Stimulated activated CD4-positive, alpha-beta T cell treated with anti-CD3 and anti-CD28 coated beads, Interleukin-4, amount 100 ng/mL, for 1 hour (primary cell): ENCODE measurements at regions not wholly inside any gene's neighbourhood (a gene's known extent, or its start where the extent isn't known, plus 50 kb on each side); places are given as distances from the start of the nearest gene placed in this dataset.

ENCODE experiments used
- DNase-seq: peaks from one replicate; pipeline ENCODE4 v3.0.0-alpha.2; 2020

DNA sequence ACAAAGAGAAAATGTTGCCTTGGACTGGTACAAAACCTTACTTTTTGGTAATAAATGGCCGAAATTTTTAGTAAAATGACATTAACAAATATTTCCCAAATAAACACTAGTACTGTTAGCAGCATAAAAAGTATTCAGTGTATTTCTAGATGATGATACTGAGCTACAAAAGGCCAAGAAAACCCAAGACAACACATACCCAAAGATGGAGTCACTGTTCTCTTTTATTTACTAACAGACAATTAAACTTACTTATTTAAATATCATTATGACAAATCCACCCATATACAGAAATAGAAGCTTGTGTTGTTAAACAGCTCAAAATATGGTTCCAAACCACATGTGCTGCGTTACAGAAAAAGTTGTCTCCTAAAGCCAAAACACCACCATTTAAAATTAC lies 239.9 kb downstream of the ZEB2 start:
- DNase-seq, result no peak

DNA sequence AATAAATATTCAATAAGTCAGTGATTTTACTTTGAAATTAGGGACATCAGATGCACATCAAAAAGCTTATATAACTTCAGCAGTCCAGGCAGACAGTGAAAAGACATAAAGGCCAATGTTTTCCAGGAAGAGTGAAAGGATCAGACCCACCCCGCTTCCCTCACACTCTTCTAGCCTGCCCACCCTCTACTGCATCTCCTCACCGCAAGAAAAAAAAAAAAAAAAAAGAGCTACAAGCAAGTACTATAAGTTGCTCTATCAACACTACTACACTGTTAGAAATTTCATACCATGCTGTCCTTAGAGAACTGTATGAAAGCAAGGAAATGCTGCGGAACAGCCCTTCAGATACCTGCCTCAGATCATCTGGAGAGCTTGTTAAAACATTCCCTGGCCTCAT lies 240.8 kb downstream of the ZEB2 start:
- no peak for DNase-seq

- DNase-seq, result no peak
These were observed 242.1 kb downstream of the ZEB2 start for GRCh38 chr2:144277622-144278354.

- no peak for DNase-seq
These were observed 244.6 kb downstream of the ZEB2 start for GRCh38 chr2:144275340-144275739.

DNA sequence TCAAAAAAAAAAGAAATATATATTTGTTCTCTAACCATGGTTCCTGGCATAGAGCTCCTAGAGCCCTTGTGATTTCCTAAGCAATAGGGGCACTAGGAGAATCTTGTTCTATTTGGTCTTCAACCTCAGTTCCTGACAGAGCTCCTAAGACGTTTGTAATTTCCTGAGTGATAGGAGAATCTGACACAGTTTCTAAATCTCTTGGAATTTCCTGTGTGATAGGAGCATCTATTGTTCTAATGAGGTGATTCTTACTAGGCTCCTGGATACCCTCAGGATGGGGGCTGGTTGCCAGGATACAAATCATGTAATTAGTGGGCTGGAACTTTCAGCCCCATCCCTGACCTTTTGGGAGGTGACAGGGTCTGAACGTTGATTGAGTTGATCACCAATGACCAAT lies 245.8 kb downstream of the ZEB2 start:
- DNase-seq, result no peak

DNA sequence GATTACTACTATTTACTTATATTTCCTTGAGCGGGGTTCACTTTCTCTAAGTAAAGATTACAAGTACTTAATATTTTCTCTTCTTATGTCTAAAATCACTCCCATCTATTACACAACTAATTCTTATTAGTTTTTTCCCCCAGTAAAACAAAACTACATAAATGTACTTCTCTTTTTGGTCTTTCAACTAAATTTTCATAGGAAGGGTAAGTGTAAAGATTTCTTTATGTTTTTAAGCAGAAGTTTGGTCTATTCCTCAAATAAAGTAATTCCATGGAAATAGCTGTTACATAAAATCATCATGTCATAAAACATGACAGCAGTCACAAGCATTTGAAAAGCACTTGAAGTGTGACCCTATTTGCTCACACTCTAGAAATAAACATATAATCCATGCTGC lies 249.0 kb downstream of the ZEB2 start:
- DNase-seq, result no peak

GRCh38 chr2:144268036-144268678 lies 251.8 kb downstream of the ZEB2 start:
- DNase-seq, result no peak

DNA sequence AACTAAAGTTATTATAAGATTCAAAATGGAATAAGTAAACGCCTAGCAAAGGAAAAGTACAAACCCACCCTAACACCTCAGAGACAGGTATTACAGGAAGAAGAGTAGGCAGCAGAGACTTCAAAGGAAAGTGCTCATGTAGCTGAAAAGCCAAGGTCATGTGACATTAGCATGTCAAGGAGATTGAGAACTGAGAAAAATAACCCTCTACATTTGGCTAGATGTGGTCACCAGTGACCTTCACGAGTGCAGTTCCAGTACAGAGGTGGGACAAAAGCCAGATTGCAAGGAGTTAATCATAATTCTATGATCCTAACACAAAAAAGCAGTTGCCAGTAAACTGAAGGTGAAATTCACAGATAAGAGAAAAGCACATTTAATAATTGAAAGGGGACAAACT lies 252.7 kb downstream of the ZEB2 start:
- no peak for DNase-seq

GRCh38 chr2:144265654-144266053 lies 254.3 kb downstream of the ZEB2 start:
- DNase-seq, result no peak

- DNase-seq, result no peak
These were observed 258.0 kb downstream of the ZEB2 start for GRCh38 chr2:144261966-144262365.

GRCh38 chr2:144261336-144261735 lies 258.6 kb downstream of the ZEB2 start:
- DNase-seq, result no peak

GRCh38 chr2:144259332-144259731 lies 260.6 kb downstream of the ZEB2 start:
- DNase-seq, result no peak

GRCh38 chr2:144258154-144258553 lies 261.8 kb downstream of the ZEB2 start:
- no peak for DNase-seq

- no peak for DNase-seq
These were observed 262.8 kb downstream of the ZEB2 start for GRCh38 chr2:144256996-144257707.

DNA sequence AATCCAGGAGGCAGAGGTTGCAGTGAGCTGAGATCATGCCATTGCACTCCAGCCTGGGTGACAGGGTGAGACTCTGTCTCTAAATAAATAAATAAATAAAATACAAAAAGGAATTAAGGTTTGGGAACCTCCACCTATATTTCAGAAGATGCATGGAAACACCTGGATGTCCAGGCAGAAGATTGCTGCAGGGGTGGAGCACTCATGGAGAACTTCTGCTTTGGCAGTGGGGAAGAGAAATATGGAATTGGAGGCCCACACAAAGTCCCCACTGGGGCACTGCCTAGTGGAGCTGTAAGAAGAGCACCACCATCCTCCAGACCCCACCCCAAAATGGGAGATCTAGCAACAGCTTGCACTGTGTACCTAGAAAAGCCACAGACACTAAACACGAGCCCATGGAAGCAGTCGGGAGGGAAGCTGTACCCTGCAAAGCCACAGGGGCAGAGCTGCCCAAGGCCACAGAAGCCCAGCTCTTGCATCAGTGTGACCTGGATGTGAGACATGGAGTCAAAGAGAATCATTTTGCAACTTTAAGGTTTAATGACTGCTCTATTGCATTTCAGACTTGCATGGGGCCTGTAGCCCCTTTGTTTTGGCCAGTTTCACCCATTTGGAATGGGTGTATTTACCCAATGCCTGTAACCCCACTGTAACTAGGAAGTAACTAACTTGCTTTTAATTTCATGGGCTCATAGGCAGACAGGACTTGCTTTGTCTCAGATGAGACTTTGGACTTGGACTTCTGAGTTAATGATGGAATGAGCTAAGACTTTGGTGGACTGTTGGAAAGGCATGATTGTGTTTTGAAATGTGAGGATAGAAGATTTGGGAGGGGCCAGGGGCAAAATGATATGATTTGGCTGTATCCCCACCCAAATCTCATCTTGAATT lies 265.3 kb downstream of the ZEB2 start:
- DNase-seq, result no peak

GRCh38 chr2:144253743-144254142 lies 266.2 kb downstream of the ZEB2 start:
- no peak for DNase-seq

GRCh38 chr2:144252694-144253093 lies 267.2 kb downstream of the ZEB2 start:
- DNase-seq, result no peak

DNA sequence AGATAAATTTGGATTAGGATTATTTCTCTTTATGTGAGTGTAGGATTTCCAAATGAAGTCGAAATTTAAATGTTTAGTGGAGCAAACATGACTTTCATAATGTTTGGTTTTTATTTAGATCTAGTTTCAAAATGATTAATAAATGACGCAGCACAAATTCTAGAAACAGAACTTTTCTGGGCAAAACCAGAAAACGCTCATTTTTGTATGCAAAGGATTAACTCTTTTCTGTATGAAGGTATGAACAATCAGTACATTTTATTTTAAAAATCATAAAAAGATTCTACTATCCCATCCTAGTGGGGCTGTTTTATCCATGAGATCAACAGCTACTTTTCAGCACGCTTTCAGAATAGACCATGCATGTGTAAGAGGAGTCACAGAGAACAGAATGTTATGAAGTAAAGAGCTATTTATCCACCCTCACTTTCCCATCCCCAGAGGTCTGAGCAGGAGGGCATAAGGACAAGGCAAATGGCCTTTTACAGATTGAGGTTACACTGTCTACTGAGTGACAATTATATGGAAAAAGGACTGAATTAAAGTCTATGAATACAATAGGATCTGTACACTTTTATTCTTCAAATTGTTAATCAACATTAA lies 270.8 kb downstream of the ZEB2 start:
- DNase-seq, result no peak

DNA sequence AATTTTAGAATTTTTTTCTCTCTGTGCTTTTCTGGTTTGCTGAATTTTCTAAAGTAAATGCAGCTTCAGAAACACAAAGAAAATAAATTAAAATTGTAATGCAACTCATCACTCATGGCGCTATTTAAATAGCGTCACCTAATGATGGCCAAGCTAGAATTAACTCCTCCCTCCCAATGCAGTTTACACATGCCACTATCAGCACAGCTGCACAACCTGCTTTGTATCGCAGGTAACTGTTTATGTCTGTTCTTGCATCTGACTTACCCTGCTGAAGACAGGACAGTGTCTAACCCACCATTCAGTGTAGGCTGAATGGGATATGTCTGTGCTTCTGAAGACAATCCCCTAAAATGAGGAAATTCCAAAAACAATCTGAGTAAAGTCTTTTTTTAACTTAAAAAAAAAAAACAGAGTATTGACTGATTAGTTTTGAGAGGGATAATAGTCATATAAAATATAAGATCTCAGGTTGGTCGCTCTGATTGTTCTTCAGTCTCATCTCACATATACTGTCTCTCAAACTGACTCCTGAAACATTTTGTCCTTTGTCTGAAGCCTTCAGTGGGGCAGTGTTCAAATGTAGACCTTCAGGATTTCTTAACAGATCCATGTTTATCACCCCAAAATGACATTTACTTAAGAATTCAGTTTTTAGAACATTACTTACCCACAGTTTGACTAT lies 271.4 kb downstream of the ZEB2 start:
- no peak for DNase-seq

DNA sequence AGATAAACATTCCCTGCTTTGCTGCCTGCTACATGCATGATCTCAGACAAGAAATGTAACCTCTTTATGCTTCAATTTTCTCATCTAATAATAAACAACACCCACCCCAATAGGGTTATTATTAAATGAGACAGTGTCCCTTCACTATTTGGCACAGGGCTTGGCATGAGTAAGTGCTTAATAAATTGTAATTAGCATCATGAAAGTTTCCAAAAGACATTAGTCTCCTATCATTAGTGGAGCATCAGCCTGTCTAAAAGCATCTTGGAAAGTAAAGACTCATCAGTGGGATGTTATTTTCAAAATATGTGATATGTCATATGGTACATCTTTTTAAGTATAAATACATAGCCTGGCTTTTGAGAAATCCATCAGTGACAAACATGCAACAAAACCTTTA lies 275.0 kb downstream of the ZEB2 start:
- DNase-seq, result no peak

- no peak for DNase-seq
These were observed 277.6 kb downstream of the ZEB2 start for GRCh38 chr2:144242311-144242710.

DNA sequence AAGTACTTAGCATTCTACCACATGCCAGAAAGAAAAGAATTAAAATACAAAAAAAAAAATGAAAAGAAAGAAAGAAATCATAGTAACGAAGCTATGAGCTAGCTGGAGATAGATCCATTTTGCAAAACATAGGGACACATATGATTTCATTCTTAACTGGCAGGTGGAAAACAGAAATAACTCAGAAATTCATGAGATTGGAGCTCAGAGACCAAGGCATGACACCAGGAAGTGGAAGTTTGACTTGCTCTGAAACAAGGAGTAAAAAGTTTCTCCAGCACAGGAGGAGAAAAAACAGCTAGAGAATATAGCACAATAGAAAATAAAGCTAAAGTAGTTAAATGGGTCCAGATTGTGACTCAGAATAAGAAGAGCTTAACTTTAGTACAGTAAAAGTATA lies 278.1 kb downstream of the ZEB2 start:
- no peak for DNase-seq
